SU-DHL-6 (cell line): ENCODE measurements at regions not wholly inside any gene's neighbourhood (a gene's known extent, or its start where the extent isn't known, plus 50 kb on each side); places are given as distances from the start of the nearest gene placed in this dataset.

Source experiments
- H2AFZ ChIP-seq: fragments of 200-600 bp; sonication (generic); 2 replicates; pipeline ENCODE4 v1.6.1; 2014; ENCODE audit warnings: low read depth, mild to moderate bottlenecking, moderate library complexity, mixed read lengths, antibody characterized with exemption, low read length; ENCODE audit not compliant: severe bottlenecking
- H3F3A ChIP-seq: fragments of 200-600 bp; shearing (Covaris generic); 2 replicates; pipeline ENCODE4 v1.6.0; 2016; ENCODE audit warnings: antibody characterized with exemption, mild to moderate bottlenecking; ENCODE audit not compliant: insufficient read depth
- H3K27ac ChIP-seq: fragments of 200-600 bp; sonication (generic); 2 replicates; pipeline ENCODE4 v1.5.1; 2016; ENCODE audit warnings: low read depth, mild to moderate bottlenecking, low read length, moderate library complexity, mixed read lengths
- H3K27me3 ChIP-seq: fragments of 200-600 bp; sonication (generic), shearing (Covaris generic); 2 replicates; pipeline ENCODE4 v1.6.0; 2014; ENCODE audit warnings: mild to moderate bottlenecking, low read length
- H3K36me3 ChIP-seq: fragments of 200-600 bp; sonication (generic); 2 replicates; pipeline ENCODE4 v1.6.1; 2014; ENCODE audit warnings: mild to moderate bottlenecking, low read length, mixed read lengths
- H3K4me2 ChIP-seq: fragments of 300-600, 200-600 bp; shearing (Covaris generic), sonication (generic); 2 replicates; pipeline ENCODE4 v1.6.0; 2014; ENCODE audit warnings: low read length, low read depth, mild to moderate bottlenecking; ENCODE audit not compliant: poor library complexity, severe bottlenecking
- H3K4me3 ChIP-seq: fragments of 200-600 bp; sonication (generic); 2 replicates; pipeline ENCODE4 v1.5.1; 2014; ENCODE audit warnings: antibody characterized with exemption, low read length, mild to moderate bottlenecking, mixed read lengths; ENCODE audit not compliant: insufficient read depth, poor library complexity, severe bottlenecking
- H3K79me2 ChIP-seq: fragments of 200-600 bp; sonication (generic); 2 replicates; pipeline ENCODE4 v1.6.1; 2014; ENCODE audit warnings: mild to moderate bottlenecking, low read length, moderate library complexity; ENCODE audit not compliant: insufficient read depth
- H3K9ac ChIP-seq: fragments of 200-600 bp; sonication (generic); 2 replicates; pipeline ENCODE4 v1.7.0; 2014; ENCODE audit warnings: mild to moderate bottlenecking, low read length
- H3K9me2 ChIP-seq: fragments of 200-600 bp; sonication (generic); replicated peaks from 2 replicates; pipeline ENCODE4 v1.6.1; 2014; ENCODE audit warnings: low read length; ENCODE audit not compliant: insufficient read depth
- H3K9me3 ChIP-seq: fragments of 200-600 bp; sonication (generic); 2 replicates; pipeline ENCODE4 v1.6.1; 2014; ENCODE audit warnings: low read length, mixed read lengths; ENCODE audit not compliant: insufficient read depth
- H4K20me1 ChIP-seq: fragments of 200-600 bp; sonication (generic); 2 replicates; pipeline ENCODE4 v1.6.1; 2014; ENCODE audit warnings: low read depth, mild to moderate bottlenecking, antibody characterized with exemption, low read length, moderate library complexity, mixed read lengths
- EZH2phosphoT487 ChIP-seq: fragments of 200-600 bp; sonication (generic), shearing (Covaris generic); conservative IDR thresholded peaks from 2 replicates; pipeline ENCODE4 v1.6.1; 2018; ENCODE audit warnings: mild to moderate bottlenecking, antibody characterized with exemption, low read length, moderate library complexity, mixed read lengths
- TF ChIP-seq, protein P1 (sequence below): fragments of 200-600 bp; sonication (generic); IDR thresholded peaks from one replicate; pipeline ENCODE4 v1.5.1; 2017; ENCODE audit warnings: antibody characterized with exemption, mild to moderate bottlenecking, low read length, moderate library complexity; ENCODE audit not compliant: insufficient read depth, poor library complexity, severe bottlenecking

GRCh38 chr5:62137628-62138027 is 168.4 kb upstream of the KIF2A start:
- Histone ChIP-seq H3K27ac (no peak overlapping the region), H3K9me3 (no peaks in the 10 kb centered on the region), H3F3A (no peaks in the 10 kb centered on the region), H3K9ac (no peak overlapping the region), H3K79me2 (no peaks in the 10 kb centered on the region), H3K36me3 (no peaks in the 10 kb centered on the region), H4K20me1 (no peaks in the 10 kb centered on the region), H3K4me3 (no peak overlapping the region), H2AFZ (no peak overlapping the region), H3K27me3 (no peaks in the 10 kb centered on the region), H3K4me2 (no peak overlapping the region), H3K9me2 (no peaks in the 10 kb centered on the region)
- TF ChIP-seq, protein P1, sequence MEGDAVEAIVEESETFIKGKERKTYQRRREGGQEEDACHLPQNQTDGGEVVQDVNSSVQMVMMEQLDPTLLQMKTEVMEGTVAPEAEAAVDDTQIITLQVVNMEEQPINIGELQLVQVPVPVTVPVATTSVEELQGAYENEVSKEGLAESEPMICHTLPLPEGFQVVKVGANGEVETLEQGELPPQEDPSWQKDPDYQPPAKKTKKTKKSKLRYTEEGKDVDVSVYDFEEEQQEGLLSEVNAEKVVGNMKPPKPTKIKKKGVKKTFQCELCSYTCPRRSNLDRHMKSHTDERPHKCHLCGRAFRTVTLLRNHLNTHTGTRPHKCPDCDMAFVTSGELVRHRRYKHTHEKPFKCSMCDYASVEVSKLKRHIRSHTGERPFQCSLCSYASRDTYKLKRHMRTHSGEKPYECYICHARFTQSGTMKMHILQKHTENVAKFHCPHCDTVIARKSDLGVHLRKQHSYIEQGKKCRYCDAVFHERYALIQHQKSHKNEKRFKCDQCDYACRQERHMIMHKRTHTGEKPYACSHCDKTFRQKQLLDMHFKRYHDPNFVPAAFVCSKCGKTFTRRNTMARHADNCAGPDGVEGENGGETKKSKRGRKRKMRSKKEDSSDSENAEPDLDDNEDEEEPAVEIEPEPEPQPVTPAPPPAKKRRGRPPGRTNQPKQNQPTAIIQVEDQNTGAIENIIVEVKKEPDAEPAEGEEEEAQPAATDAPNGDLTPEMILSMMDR, result no peak
- no peak for TF ChIP-seq EZH2phosphoT487

DNA sequence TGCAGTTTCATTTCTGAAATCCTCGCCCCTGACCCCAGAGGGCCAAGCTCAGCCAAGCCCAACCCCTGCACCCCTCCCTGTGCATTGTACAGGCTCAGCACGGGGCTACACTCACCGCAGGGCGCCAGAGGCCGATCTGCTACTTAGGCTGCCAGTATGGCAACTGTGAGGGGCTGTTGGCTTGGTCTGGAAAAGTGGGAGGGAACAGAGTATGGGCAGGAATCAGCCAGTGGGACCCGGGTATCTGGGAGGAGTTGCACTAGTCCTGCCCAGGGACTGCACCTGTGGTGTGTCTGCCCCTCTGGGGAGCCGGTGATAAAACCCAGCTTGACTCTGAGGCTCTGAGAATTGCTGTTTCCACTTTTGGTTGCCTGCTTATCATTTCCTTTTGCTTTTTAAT is 167.4 kb upstream of the KIF2A start:
- Histone ChIP-seq H2AFZ (no peak overlapping the region), H3K36me3 (no peaks in the 10 kb centered on the region), H3K9ac (no peak overlapping the region), H3K9me3 (no peaks in the 10 kb centered on the region), H3K4me3 (no peak overlapping the region), H4K20me1 (no peaks in the 10 kb centered on the region), H3K79me2 (no peaks in the 10 kb centered on the region), H3K9me2 (no peaks in the 10 kb centered on the region), H3K27ac (no peak overlapping the region), H3K27me3 (no peaks in the 10 kb centered on the region), H3F3A (no peaks in the 10 kb centered on the region), H3K4me2 (no peak overlapping the region)
- TF ChIP-seq, protein P1, result no peak
- no peak for TF ChIP-seq EZH2phosphoT487

DNA sequence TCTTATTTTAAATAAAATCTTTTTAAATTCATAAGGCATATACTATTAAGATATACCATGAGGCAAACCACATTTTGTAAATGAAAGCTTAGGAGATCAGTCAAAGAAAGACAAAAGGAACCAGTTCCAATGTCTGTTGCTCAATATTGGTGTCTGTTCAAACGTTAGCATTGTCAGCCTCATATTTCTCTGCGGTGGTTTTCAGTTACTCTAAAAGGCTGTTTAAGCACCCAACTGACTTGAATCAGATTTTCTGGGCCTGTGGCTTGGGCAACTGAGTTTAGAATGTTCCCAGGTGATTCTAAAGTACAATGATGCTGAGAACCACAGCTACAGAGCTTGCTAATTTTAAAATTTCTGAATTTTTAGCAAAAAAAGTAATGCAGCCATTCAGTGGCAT is 166.3 kb upstream of the KIF2A start:
- Histone ChIP-seq H3K9ac (no peak overlapping the region), H3K9me3 (no peaks in the 10 kb centered on the region), H3K4me3 (no peak overlapping the region), H3K9me2 (no peaks in the 10 kb centered on the region), H2AFZ (no peak overlapping the region), H3K79me2 (no peaks in the 10 kb centered on the region), H3K36me3 (no peaks in the 10 kb centered on the region), H3F3A (no peaks in the 10 kb centered on the region), H3K4me2 (no peak overlapping the region), H3K27me3 (no peaks in the 10 kb centered on the region), H4K20me1 (no peaks in the 10 kb centered on the region), H3K27ac (no peak overlapping the region)
- TF ChIP-seq, protein P1, result no peak
- TF ChIP-seq EZH2phosphoT487, result no peak
